GM12864 (cell line): ENCODE measurements at regions not wholly inside any gene's neighbourhood (a gene's known extent, or its start where the extent isn't known, plus 50 kb on each side); places are given as distances from the start of the nearest gene placed in this dataset.

Source experiments
- DNase-seq: peaks from one replicate; pipeline ENCODE4 v3.0.0-alpha.2; 2011; ENCODE audit warnings: low read depth
- H3K4me3 ChIP-seq: 2 replicates; pipeline ENCODE4 v1.5.1; 2011; ENCODE audit warnings: mild to moderate bottlenecking, low read depth, low read length, control low read depth
- CTCF ChIP-seq: IDR thresholded peaks from 2 replicates; pipeline ENCODE4 v1.5.1; 2011; ENCODE audit warnings: low read depth, mild to moderate bottlenecking, moderate library complexity, low read length, control low read depth, inconsistent platforms; ENCODE audit errors: missing control alignments

GRCh38 chr15:62462268-62462667 lies 297.2 kb upstream of the C2CD4B start:
- no peak for DNase-seq
- TF ChIP-seq CTCF = no peak
- H3K4me3 ChIP-seq = no peak overlapping the region

- DNase-seq = no peak
- H3K4me3 ChIP-seq = no peak overlapping the region
- no peak for TF ChIP-seq CTCF
These were observed 297.6 kb upstream of the C2CD4B start for GRCh38 chr15:62462721-62463120.

- DNase-seq = no peak
- no peak overlapping the region for H3K4me3 ChIP-seq
- TF ChIP-seq CTCF = no peak
These were observed 299.6 kb upstream of the C2CD4B start for GRCh38 chr15:62464705-62465104.

- no peak for TF ChIP-seq CTCF
- H3K4me3 ChIP-seq = no peak overlapping the region
- DNase-seq = no peak
These were observed 300.1 kb upstream of the C2CD4B start for GRCh38 chr15:62465173-62465572.

- no peak overlapping the region for H3K4me3 ChIP-seq
- no peak for TF ChIP-seq CTCF
- no peak for DNase-seq
These were observed 304.4 kb upstream of the C2CD4B start for GRCh38 chr15:62469478-62469873.

GRCh38 chr15:62469874-62470688 lies 305.0 kb upstream of the C2CD4B start:
- DNase-seq = no peak
- H3K4me3 ChIP-seq = no peak overlapping the region
- no peak for TF ChIP-seq CTCF

GRCh38 chr15:62472616-62473299 lies 307.7 kb upstream of the C2CD4B start:
- no peak for DNase-seq
- no peak for TF ChIP-seq CTCF
- H3K4me3 ChIP-seq = no peak overlapping the region
